Colonic mucosa (tissue), 4 donors: ENCODE measurements at regions not wholly inside any gene's neighbourhood (a gene's known extent, or its start where the extent isn't known, plus 50 kb on each side); places are given as distances from the start of the nearest gene placed in this dataset.
"Not testable (repeated sequence)": the region's sequence is repeated elsewhere in the genome, so short reads cannot be mapped to it uniquely, and the experiment has no call there.

Experiments
- DNase-seq: peaks from one replicate; pipeline ENCODE4 v3.0.0-alpha.2; 2020
- H3K27ac ChIP-seq: fragments of 200-600 bp; one replicate; pipeline ENCODE4 v1.8.0; 2021
- H3K27me3 ChIP-seq: fragments of 200-600 bp; one replicate; pipeline ENCODE4 v1.8.0; 2021
- H3K36me3 ChIP-seq: fragments of 200-600 bp; one replicate; pipeline ENCODE4 v1.8.0; 2021
- H3K4me1 ChIP-seq: fragments of 200-600 bp; one replicate; pipeline ENCODE4 v1.8.0; 2021; ENCODE audit warnings: mild to moderate bottlenecking
- H3K4me3 ChIP-seq: fragments of 200-600 bp; one replicate; pipeline ENCODE4 v1.8.0; 2021
- H3K9ac ChIP-seq, 2 donors: one replicate each; pipeline ENCODE4 v1.7.0; 2013; ENCODE audit warnings: control low read depth in 2 of 2, low read depth in 2 of 2, low read length in 2 of 2
- H3K9me3 ChIP-seq: fragments of 200-600 bp; one replicate; pipeline ENCODE4 v1.8.0; 2021
- CTCF ChIP-seq: fragments of 200-600 bp; IDR thresholded peaks from one replicate; pipeline ENCODE4 v1.8.0; 2022; ENCODE audit warnings: antibody characterized with exemption, mild to moderate bottlenecking
- intact Hi-C: fragments of 100-400 bp; cut with DNase I; formaldehyde crosslinking; loops from one replicate; pipeline ENCODE4 v1.14.1; 2022
- donor health status: healthy.
- donor health status: DM: no; HTN: no; CAD: no.
- donor health status: DM: no; HTN: no; CAD: no.

GRCh38 chrX:114272096-114272686, 311.7 kb upstream of the HTR2C start:
- no peak for DNase-seq
- H3K27ac ChIP-seq: no peak overlapping the region
- TF ChIP-seq CTCF: no peak
- H3K27me3 ChIP-seq: no peaks in the 10 kb centered on the region
- no peaks in the 10 kb centered on the region for H3K4me1 ChIP-seq
- no peak overlapping the region for H3K9ac ChIP-seq
- no peaks in the 10 kb centered on the region for H3K9me3 ChIP-seq
- intact Hi-C loops: no loop called here
- H3K36me3 ChIP-seq: no peaks in the 10 kb centered on the region
- H3K4me3 ChIP-seq: no peak overlapping the region

GRCh38 chrX:114270371-114270770, 313.5 kb upstream of the HTR2C start:
- H3K36me3 ChIP-seq, H3K4me3 ChIP-seq, H3K9ac ChIP-seq, H3K27ac ChIP-seq, H3K27me3 ChIP-seq, intact Hi-C loops, DNase-seq, H3K4me1 ChIP-seq, H3K9me3 ChIP-seq: not testable (repeated sequence)

- Histone ChIP-seq H3K4me3 (no peak overlapping the region), H3K27me3 (no peaks in the 10 kb centered on the region), H3K27ac (no peak overlapping the region), H3K36me3 (no peaks in the 10 kb centered on the region), H3K9ac (no peak overlapping the region), H3K4me1 (no peaks in the 10 kb centered on the region), H3K9me3 (no peaks in the 10 kb centered on the region)
- no peak for DNase-seq
- intact Hi-C loops: no loop called here
- TF ChIP-seq CTCF: no peak
These were observed 315.2 kb upstream of the HTR2C start for GRCh38 chrX:114268643-114269042.

- no peaks in the 10 kb centered on the region for H3K36me3 ChIP-seq
- DNase-seq: no peak
- intact Hi-C loops: no loop called here
These were observed 316.7 kb upstream of the HTR2C start for GRCh38 chrX:114267142-114267541.

GRCh38 chrX:114252186-114252585, 331.7 kb upstream of the HTR2C start:
- intact Hi-C loops: no loop called here
- Histone ChIP-seq H3K27ac (no peak overlapping the region), H3K4me1 (no peaks in the 10 kb centered on the region), H3K9ac (no peak overlapping the region), H3K9me3 (no peaks in the 10 kb centered on the region), H3K36me3 (no peaks in the 10 kb centered on the region), H3K27me3 (no peaks in the 10 kb centered on the region), H3K4me3 (no peak overlapping the region)
- no peak for TF ChIP-seq CTCF
- no peak for DNase-seq

More at GRCh38 chrX:114267142-114267541, 316.7 kb upstream of the HTR2C start:
- H3K4me3 ChIP-seq: no peak overlapping the region
- no peaks in the 10 kb centered on the region for H3K27me3 ChIP-seq
- no peak overlapping the region for H3K27ac ChIP-seq
- H3K9ac ChIP-seq: no peak overlapping the region
- no peak for TF ChIP-seq CTCF
- H3K9me3 ChIP-seq: no peaks in the 10 kb centered on the region
- H3K4me1 ChIP-seq: no peaks in the 10 kb centered on the region

GRCh38 chrX:114251575-114251974, 332.3 kb upstream of the HTR2C start:
- Histone ChIP-seq H3K4me3 (no peak overlapping the region), H3K9ac (no peak overlapping the region), H3K4me1 (no peaks in the 10 kb centered on the region), H3K27me3 (no peaks in the 10 kb centered on the region), H3K36me3 (no peaks in the 10 kb centered on the region), H3K9me3 (no peaks in the 10 kb centered on the region), H3K27ac (no peak overlapping the region)
- intact Hi-C loops: no loop called here
- DNase-seq: no peak
- TF ChIP-seq CTCF: no peak
